ENCODE measurements at regions not wholly inside any gene's neighbourhood (a gene's known extent, or its start where the extent isn't known, plus 50 kb on each side); places are given as distances from the start of the nearest gene placed in this dataset.

- no peak overlapping the region for H3K27ac ChIP-seq
- TF ChIP-seq, protein P1, sequence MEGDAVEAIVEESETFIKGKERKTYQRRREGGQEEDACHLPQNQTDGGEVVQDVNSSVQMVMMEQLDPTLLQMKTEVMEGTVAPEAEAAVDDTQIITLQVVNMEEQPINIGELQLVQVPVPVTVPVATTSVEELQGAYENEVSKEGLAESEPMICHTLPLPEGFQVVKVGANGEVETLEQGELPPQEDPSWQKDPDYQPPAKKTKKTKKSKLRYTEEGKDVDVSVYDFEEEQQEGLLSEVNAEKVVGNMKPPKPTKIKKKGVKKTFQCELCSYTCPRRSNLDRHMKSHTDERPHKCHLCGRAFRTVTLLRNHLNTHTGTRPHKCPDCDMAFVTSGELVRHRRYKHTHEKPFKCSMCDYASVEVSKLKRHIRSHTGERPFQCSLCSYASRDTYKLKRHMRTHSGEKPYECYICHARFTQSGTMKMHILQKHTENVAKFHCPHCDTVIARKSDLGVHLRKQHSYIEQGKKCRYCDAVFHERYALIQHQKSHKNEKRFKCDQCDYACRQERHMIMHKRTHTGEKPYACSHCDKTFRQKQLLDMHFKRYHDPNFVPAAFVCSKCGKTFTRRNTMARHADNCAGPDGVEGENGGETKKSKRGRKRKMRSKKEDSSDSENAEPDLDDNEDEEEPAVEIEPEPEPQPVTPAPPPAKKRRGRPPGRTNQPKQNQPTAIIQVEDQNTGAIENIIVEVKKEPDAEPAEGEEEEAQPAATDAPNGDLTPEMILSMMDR (conservative IDR thresholded peaks at IDR 0.05; ENCODE audit: low read depth), result no peak
- ChIA-PET POLR2A (ENCODE audit: low non-redundant PET) (no interaction called here), CTCF (no interaction called here)
- no peak for DNase-seq (ENCODE audit: low spot score)
These were observed 593.6 kb downstream of the MTRR start for GRCh38 chr5:8462565-8462964.

- POLR2A ChIA-PET (ENCODE audit: low non-redundant PET), result no interaction called here
- CTCF ChIA-PET, result no interaction called here
- TF ChIP-seq, protein P1 (conservative IDR thresholded peaks at IDR 0.05; ENCODE audit: low read depth), result no peak
- no peak overlapping the region for H3K27ac ChIP-seq
- DNase-seq (ENCODE audit: low spot score), result no peak
These were observed 601.5 kb downstream of the MTRR start for GRCh38 chr5:8470489-8470888.

DNA sequence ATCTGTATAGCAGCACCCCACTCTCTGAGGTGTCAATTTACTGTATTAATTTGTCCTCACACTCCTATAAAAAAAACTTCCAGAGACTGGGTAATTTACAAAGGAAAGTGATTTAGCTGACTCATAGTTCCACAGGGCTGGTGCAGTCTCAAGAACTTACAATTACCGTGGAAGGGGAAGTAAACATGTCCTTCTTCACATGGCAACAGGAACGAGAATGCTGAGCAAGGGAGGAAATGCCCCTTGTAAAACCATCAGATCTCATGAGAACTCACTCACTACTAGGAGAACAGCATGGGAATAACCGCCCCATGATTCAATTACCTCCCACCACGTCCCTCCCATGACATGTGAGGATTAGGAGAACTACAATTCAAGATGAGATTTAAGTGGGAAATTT, 602.6 kb downstream of the MTRR start:
- CTCF ChIA-PET, result no interaction called here
- no peak for DNase-seq (ENCODE audit: low spot score)
- TF ChIP-seq, protein P1 (conservative IDR thresholded peaks at IDR 0.05; ENCODE audit: low read depth), result no peak
- POLR2A ChIA-PET (ENCODE audit: low non-redundant PET), result no interaction called here
- H3K27ac ChIP-seq, result no peak overlapping the region

DNA sequence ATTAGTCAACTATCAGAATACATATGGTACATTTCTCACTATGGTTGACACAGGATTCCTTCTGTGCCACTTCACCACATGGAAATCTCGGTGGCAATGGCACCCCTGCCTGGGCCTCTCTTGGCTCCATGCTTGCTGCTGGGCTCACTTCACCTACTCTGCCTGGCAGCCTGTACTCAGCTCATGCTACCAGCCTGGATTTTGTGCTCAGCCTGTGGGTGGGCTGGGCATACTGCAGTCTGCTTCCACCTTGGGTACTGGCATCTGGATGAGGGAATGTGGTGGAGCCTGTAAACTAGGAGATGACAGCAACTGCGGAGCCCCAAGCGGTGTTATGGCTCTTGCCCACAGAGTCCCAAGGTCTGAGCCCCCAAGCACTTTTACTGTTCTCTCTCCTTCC, 604.1 kb downstream of the MTRR start:
- ChIA-PET POLR2A (ENCODE audit: low non-redundant PET) (no interaction called here), CTCF (no interaction called here)
- TF ChIP-seq, protein P1 (conservative IDR thresholded peaks at IDR 0.05; ENCODE audit: low read depth), result no peak
- no peak for DNase-seq (ENCODE audit: low spot score)
- no peak overlapping the region for H3K27ac ChIP-seq

DNA sequence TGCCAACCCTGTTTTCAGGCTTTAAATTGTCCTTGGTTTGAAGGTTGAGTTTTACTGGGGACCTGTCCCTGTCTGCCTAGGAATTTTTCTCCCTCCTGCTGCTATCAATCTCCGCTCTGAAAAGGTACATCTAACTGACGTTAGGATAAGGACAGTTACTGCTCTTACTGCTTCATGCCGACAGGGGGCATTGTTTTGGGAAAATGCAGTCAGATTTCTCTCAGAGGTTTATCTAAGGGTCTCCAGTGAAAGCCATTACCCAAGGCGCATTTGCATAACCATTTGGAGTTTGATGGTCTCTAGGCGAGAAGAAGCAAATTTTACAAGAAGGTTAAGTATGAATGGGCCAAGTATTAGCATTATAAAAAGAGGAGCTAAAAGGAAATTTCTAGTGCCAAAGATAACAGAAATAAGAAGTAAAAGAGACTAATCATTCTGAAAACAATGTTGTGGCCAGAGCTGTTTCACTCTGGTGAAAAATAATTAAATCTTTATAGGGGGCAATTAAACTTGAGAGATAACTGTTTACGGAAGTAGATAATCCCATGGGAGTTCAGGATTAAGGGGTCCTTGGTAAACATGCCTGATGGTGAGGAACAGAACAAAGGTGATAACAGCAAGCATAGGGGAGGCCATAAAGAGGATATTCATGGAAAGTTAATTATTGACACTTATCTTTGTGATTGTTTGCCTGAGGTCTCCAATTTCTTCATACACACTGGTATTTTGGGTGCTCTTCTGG, 605.0 kb downstream of the MTRR start:
- H3K27ac ChIP-seq, result no peak overlapping the region
- TF ChIP-seq, protein P1 (conservative IDR thresholded peaks at IDR 0.05; ENCODE audit: low read depth), result no peak
- no peak for DNase-seq (ENCODE audit: low spot score)
- ChIA-PET CTCF (no interaction called here), POLR2A (ENCODE audit: low non-redundant PET) (no interaction called here)

DNA sequence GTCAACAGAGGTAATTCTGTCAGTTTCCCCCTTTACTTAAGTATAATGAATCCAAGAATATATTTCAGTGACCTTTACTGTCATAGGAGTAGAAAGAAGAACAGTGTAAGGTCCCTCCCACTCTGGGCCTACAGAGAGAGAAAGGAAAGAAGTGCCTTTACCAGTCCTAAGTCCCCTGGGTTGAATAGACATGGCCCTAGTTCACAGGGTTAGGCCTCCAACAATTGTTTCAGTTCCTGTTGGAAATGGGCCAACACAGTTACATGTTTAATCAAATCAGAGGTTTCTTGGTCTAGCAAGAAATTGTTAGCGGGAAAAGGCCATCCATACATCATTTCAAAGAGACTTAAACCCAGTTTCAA, 605.6 kb downstream of the MTRR start:
- no peak for DNase-seq (ENCODE audit: low spot score)
- TF ChIP-seq, protein P1 (conservative IDR thresholded peaks at IDR 0.05; ENCODE audit: low read depth), result no peak
- POLR2A ChIA-PET (ENCODE audit: low non-redundant PET), result no interaction called here
- H3K27ac ChIP-seq, result no peak overlapping the region
- CTCF ChIA-PET, result no interaction called here
